WTC11 (cell line): ENCODE measurements at regions not wholly inside any gene's neighbourhood (a gene's known extent, or its start where the extent isn't known, plus 50 kb on each side); places are given as distances from the start of the nearest gene placed in this dataset.

Experiments used
- ATAC-seq: fragments of 200-7000 bp; cut with Tn5 transposase; 2 replicates; pipeline ENCODE4 v1.10.0; 2021; ENCODE audit warnings: mild to moderate bottlenecking, moderate library complexity
- CTCF ChIA-PET: fragments of 300-600 bp; sonication (Branson Sonifier 250); formaldehyde crosslinking; loops from one replicate; lab custom pipeline; 2021; ENCODE audit warnings: antibody characterized with exemption; lab: Charles Lee
- POLR2A ChIA-PET: fragments of 350-600 bp; sonication (Branson Sonifier 250); formaldehyde crosslinking; loops from one replicate; lab custom pipeline; 2021; ENCODE audit warnings: antibody characterized with exemption; lab: Charles Lee
- DNase-seq: peaks from one replicate; pipeline ENCODE4 v3.0.0; 2021; ENCODE audit warnings: low spot score
- H3K27ac Mint-ChIP-seq: 2 replicates; pipeline ENCODE4 v1.8.0; 2021; ENCODE audit warnings: mixed read lengths
- H3K27me3 Mint-ChIP-seq: 2 replicates; pipeline ENCODE4 v1.8.0; 2021; ENCODE audit warnings: low read depth, mild to moderate bottlenecking, moderate library complexity, mixed read lengths
- H3K36me3 Mint-ChIP-seq: 2 replicates; pipeline ENCODE4 v1.8.0; 2021; ENCODE audit warnings: mixed read lengths
- H3K4me1 Mint-ChIP-seq: 2 replicates; pipeline ENCODE4 v1.8.0; 2022; ENCODE audit warnings: mixed read lengths
- H3K4me3 Mint-ChIP-seq: 2 replicates; pipeline ENCODE4 v1.8.0; 2021; ENCODE audit warnings: mild to moderate bottlenecking, moderate library complexity, mixed read lengths
- H3K9me3 Mint-ChIP-seq: 2 replicates; pipeline ENCODE4 v1.8.0; 2021; ENCODE audit warnings: mixed read lengths
- ATF1 ChIP-seq: sonication (generic); formaldehyde crosslinking; IDR thresholded peaks from 2 replicates; pipeline ENCODE4 v1.8.1; 2023; ENCODE audit warnings: mild to moderate bottlenecking, moderate library complexity, missing genetic modification reagents
- EMX1 ChIP-seq: fragments of 250-450 bp; sonication (Bioruptor Pico); IDR thresholded peaks from 2 replicates; pipeline ENCODE4 v1.8.0; 2021; ENCODE audit warnings: mild to moderate bottlenecking
- ETV6 ChIP-seq: sonication (generic); formaldehyde crosslinking; IDR thresholded peaks from 2 replicates; pipeline ENCODE4 v1.8.1; 2022; ENCODE audit warnings: mild to moderate bottlenecking, missing genetic modification reagents
- HMGA2 ChIP-seq: fragments of 250-450 bp; sonication (Bioruptor Pico); IDR thresholded peaks from 2 replicates; pipeline ENCODE4 v1.4.0; 2021; ENCODE audit warnings: mild to moderate bottlenecking, moderate library complexity
- JUN ChIP-seq: sonication (generic); formaldehyde crosslinking; IDR thresholded peaks from 2 replicates; pipeline ENCODE4 v1.8.0; 2023; ENCODE audit warnings: mild to moderate bottlenecking, missing genetic modification reagents
- KAT7 ChIP-seq: sonication (generic); formaldehyde crosslinking; IDR thresholded peaks from 2 replicates; pipeline ENCODE4 v1.8.1; 2023; ENCODE audit warnings: missing genetic modification reagents, mild to moderate bottlenecking, borderline replicate concordance
- MYBL2 ChIP-seq: sonication (generic); formaldehyde crosslinking; IDR thresholded peaks from 2 replicates; pipeline ENCODE4 v1.8.1; 2023; ENCODE audit warnings: mild to moderate bottlenecking, moderate library complexity, missing genetic modification reagents
- NFATC4 ChIP-seq: fragments of 250-450 bp; sonication (Bioruptor Pico); IDR thresholded peaks from 2 replicates; pipeline ENCODE4 v1.9.0; 2021; ENCODE audit warnings: mild to moderate bottlenecking
- NFYB ChIP-seq: sonication (generic); formaldehyde crosslinking; conservative IDR thresholded peaks from 2 replicates; pipeline ENCODE4 v1.8.0; 2022; ENCODE audit warnings: low read depth, missing genetic modification reagents
- RELA ChIP-seq: sonication (generic); formaldehyde crosslinking; IDR thresholded peaks from 2 replicates; pipeline ENCODE4 v1.8.1; 2022; ENCODE audit warnings: missing genetic modification reagents, mild to moderate bottlenecking, borderline replicate concordance
- SOX15 ChIP-seq: fragments of 250-450 bp; sonication (Bioruptor Pico); IDR thresholded peaks from 2 replicates; pipeline ENCODE4 v1.9.0; 2021; ENCODE audit warnings: mild to moderate bottlenecking
- ZBTB43 ChIP-seq: sonication (generic); formaldehyde crosslinking; IDR thresholded peaks from 2 replicates; pipeline ENCODE4 v1.8.1; 2023; ENCODE audit warnings: mild to moderate bottlenecking, missing genetic modification reagents
- ZNF423 ChIP-seq: fragments of 250-450 bp; sonication (Bioruptor Pico); IDR thresholded peaks from 2 replicates; pipeline ENCODE4 v2.1.2; 2022; ENCODE audit warnings: mild to moderate bottlenecking, moderate library complexity
- ZNF425 ChIP-seq: fragments of 250-450 bp; sonication (Bioruptor Pico); conservative IDR thresholded peaks from 2 replicates; pipeline ENCODE4 v1.9.0; 2021; ENCODE audit warnings: mild to moderate bottlenecking
- ZSCAN18 ChIP-seq: fragments of 250-450 bp; sonication (Bioruptor Pico); IDR thresholded peaks from 2 replicates; pipeline ENCODE4 v2.1.2; 2022; ENCODE audit warnings: mild to moderate bottlenecking, moderate library complexity
- TF ChIP-seq, protein P1 (sequence below): sonication (generic); formaldehyde crosslinking; IDR thresholded peaks from 2 replicates; pipeline ENCODE4 v1.8.0; 2022; ENCODE audit warnings: mild to moderate bottlenecking, missing genetic modification reagents
- TF ChIP-seq, protein P2 (sequence below): sonication (generic); formaldehyde crosslinking; IDR thresholded peaks from 2 replicates; pipeline ENCODE4 v1.8.1; 2022; ENCODE audit warnings: missing genetic modification reagents, borderline replicate concordance

DNA sequence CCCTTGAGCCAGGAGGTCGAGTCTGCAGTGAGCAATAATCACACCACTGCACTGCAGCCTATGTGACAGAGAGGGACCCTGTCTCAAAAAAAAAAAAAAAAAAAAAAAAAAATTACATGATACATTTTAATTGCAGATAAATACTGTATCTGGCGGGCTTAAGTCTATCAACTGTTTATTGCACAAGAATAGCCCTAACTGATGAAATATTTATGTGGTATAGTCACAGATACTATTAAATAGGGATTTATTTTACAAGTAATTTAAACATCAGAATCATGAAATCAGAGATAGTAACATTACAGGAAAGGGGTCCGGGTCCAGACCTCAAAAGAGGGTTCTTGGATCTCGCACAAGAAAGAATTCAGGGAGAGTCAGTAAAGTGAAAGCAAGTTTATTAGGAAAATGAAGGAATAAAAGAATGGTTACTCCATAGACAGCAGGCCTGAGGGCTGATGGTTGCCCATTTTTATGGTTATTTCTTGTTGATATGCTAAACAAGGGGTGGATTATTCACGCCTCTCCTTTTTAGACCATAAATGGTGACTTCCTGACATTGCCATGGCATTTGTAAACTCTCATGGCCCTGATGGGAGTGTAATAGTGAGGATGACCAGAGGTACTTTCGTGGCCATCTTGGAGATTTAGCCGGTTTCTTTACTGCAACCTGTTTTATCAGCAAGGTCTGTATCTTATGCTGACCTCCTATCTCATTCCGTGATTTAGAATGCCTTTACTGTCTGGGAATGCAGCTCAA lies 166.6 kb downstream of the PMAIP1 start:
- ChIA-PET POLR2A (interaction anchor here (0.5 kb wide), 1 partner anchor 14 kb away, joined by 3 read pairs; no protein-coding TSS in a partner anchor), CTCF (interaction anchor here (0.5 to 1.4 kb wide), 4 partner anchors 57 to 369 kb away, joined by 3 to 5 read pairs (median 3); partner anchors contain the start of gene CCBE1)
- TF ChIP-seq ETV6 (CRISPR knock-in tag) = peak; percentile 58; the same call in 1 of the 2 replicates
- no peak for TF ChIP-seq EMX1 (CRISPR knock-in tag)
- TF ChIP-seq NFATC4 (CRISPR knock-in tag) = no peak
- no peak for TF ChIP-seq ATF1
- TF ChIP-seq NFYB (CRISPR knock-in tag) = no peak
- TF ChIP-seq MYBL2 (CRISPR knock-in tag) = no peak
- TF ChIP-seq ZNF423 (CRISPR knock-in tag) = no peak
- no peak for TF ChIP-seq ZBTB43
- no peak for TF ChIP-seq HMGA2 (CRISPR knock-in tag)
- TF ChIP-seq KAT7 (CRISPR knock-in tag) = no peak
- TF ChIP-seq, protein P1, sequence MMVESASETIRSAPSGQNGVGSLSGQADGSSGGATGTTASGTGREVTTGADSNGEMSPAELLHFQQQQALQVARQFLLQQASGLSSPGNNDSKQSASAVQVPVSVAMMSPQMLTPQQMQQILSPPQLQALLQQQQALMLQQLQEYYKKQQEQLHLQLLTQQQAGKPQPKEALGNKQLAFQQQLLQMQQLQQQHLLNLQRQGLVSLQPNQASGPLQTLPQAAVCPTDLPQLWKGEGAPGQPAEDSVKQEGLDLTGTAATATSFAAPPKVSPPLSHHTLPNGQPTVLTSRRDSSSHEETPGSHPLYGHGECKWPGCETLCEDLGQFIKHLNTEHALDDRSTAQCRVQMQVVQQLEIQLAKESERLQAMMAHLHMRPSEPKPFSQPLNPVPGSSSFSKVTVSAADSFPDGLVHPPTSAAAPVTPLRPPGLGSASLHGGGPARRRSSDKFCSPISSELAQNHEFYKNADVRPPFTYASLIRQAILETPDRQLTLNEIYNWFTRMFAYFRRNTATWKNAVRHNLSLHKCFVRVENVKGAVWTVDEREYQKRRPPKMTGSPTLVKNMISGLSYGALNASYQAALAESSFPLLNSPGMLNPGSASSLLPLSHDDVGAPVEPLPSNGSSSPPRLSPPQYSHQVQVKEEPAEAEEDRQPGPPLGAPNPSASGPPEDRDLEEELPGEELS (CRISPR knock-in tag) = peak; percentile 51; the same call in 1 of the 2 replicates
- TF ChIP-seq ZNF425 (CRISPR knock-in tag) = no peak
- no peak for TF ChIP-seq ZSCAN18 (CRISPR knock-in tag)
- no peak for TF ChIP-seq SOX15 (CRISPR knock-in tag)
- no peak for TF ChIP-seq JUN (CRISPR knock-in tag)
- TF ChIP-seq, protein P2, sequence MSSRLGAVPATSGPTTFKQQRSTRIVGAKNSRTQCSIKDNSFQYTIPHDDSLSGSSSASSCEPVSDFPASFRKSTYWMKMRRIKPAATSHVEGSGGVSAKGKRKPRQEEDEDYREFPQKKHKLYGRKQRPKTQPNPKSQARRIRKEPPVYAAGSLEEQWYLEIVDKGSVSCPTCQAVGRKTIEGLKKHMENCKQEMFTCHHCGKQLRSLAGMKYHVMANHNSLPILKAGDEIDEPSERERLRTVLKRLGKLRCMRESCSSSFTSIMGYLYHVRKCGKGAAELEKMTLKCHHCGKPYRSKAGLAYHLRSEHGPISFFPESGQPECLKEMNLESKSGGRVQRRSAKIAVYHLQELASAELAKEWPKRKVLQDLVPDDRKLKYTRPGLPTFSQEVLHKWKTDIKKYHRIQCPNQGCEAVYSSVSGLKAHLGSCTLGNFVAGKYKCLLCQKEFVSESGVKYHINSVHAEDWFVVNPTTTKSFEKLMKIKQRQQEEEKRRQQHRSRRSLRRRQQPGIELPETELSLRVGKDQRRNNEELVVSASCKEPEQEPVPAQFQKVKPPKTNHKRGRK (CRISPR knock-in tag) = no peak
- TF ChIP-seq RELA (CRISPR knock-in tag) = no peak
- no peaks in the 10 kb centered on the region; the same call in 1 of the 2 replicates for H3K27me3 Mint-ChIP-seq
- peaks cover 53% of the 10 kb centered on the region for H3K4me1 Mint-ChIP-seq
- no peak for DNase-seq
- peaks cover 37% of the 10 kb centered on the region for H3K9me3 Mint-ChIP-seq
- peak overlapping the region; percentile 97 for H3K27ac Mint-ChIP-seq
- ATAC-seq = peak; percentile 65
- peaks cover 21% of the 10 kb centered on the region for H3K36me3 Mint-ChIP-seq
- peak overlapping the region; percentile 53 for H3K4me3 Mint-ChIP-seq
